Motor neuron (in vitro differentiated cells): ENCODE measurements at regions not wholly inside any gene's neighbourhood (a gene's known extent, or its start where the extent isn't known, plus 50 kb on each side); places are given as distances from the start of the nearest gene placed in this dataset.

Experiments
- ATAC-seq, 8 experiments: fragments of 200-7000 bp; cut with Tn5 transposase; replicated peaks in 6 of 8; 2 replicates each; pipeline ENCODE4 v1.8.0; 2021; ENCODE audit warnings: mild to moderate bottlenecking in 8 of 8, moderate library complexity in 8 of 8
- H3K27ac ChIP-seq, 2 donors: fragments of 250-450 bp; sonication (Bioruptor Pico); 2 replicates each; pipeline ENCODE4 v1.9.0; 2021; ENCODE audit warnings: antibody characterized with exemption in 2 of 2, mild to moderate bottlenecking in 2 of 2, moderate library complexity in 1 of 2
- H3K4me1 ChIP-seq, 2 donors: fragments of 250-450 bp; sonication (Bioruptor Pico); replicated peaks in 1 of 2; 2 replicates each; pipeline ENCODE4 v1.6.1; 2021; ENCODE audit warnings: antibody characterized with exemption in 2 of 2, mild to moderate bottlenecking in 2 of 2, moderate library complexity in 1 of 2
- H3K4me3 ChIP-seq, 5 donors: fragments of 250-450 bp; sonication (Bioruptor Pico); 2 replicates each; pipeline ENCODE4 v1.9.0; 2021; ENCODE audit warnings: antibody characterized with exemption in 5 of 5, mild to moderate bottlenecking in 5 of 5, moderate library complexity in 4 of 5
- WGBS, 10 experiments: fragments of 450-650 bp; shearing (Covaris generic); methylation state at CpG; one replicate each; pipeline ENCODE4 v1.0.0; 2022; 5-methylcytosine and 5-hydroxymethylcytosine counted together
- in situ Hi-C, 9 experiments: fragments of 400-800 bp; cut with MboI; loops; one replicate each; pipeline ENCODE4 v1.15.0; 2021; ENCODE audit warnings: low sequenced_read_pairs in 9 of 9, low pct_unique_long_range_greater_than_20kb in 2 of 9; ENCODE audit not compliant: unreplicated experiment in 9 of 9

GRCh38 chr1:81600363-81600762, 200.4 kb upstream of the ADGRL2 start:
- in situ Hi-C loops, result no loop called here
- Histone ChIP-seq H3K27ac (no peak overlapping the region), H3K4me3 (no peak overlapping the region), H3K4me1 (peaks cover 21 to 49% of the 10 kb centered on the region in 2 donors)
- 40 to 100% (median 83%) methylated on average over 1 of the region's 1 CpG; no CpG with 5 or more reads in 4 of the 10 experiments for WGBS, 10 experiments
- no peak for ATAC-seq

GRCh38 chr1:81598623-81599022, 202.1 kb upstream of the ADGRL2 start:
- 33 to 95% (median 58%) methylated on average over 1 to 4 of the region's 4 CpGs for WGBS, 10 experiments
- in situ Hi-C loops, result no loop called here
- no peak overlapping the region for H3K27ac ChIP-seq
- ATAC-seq, result no peak
- H3K4me3 ChIP-seq, result no peak overlapping the region
- H3K4me1 ChIP-seq, result peaks cover 8 to 31% of the 10 kb centered on the region in 2 donors

GRCh38 chr1:81597720-81598426, 202.9 kb upstream of the ADGRL2 start:
- no peak for ATAC-seq
- Histone ChIP-seq H3K4me3 (no peak overlapping the region), H3K4me1 (peaks cover 8 to 24% of the 10 kb centered on the region in 2 donors), H3K27ac (no peak overlapping the region)
- in situ Hi-C loops, result no loop called here
- 39 to 100% (median 83%) methylated on average over 1 to 3 of the region's 3 CpGs; no CpG with 5 or more reads in 1 of the 10 experiments for WGBS, 10 experiments

GRCh38 chr1:81596341-81596740, 204.4 kb upstream of the ADGRL2 start:
- ATAC-seq, result no peak
- Histone ChIP-seq H3K4me3 (no peak overlapping the region), H3K4me1 (peaks cover under 1 to 16% of the 10 kb centered on the region in 2 donors), H3K27ac (no peak overlapping the region)
- in situ Hi-C loops, result no loop called here
- WGBS, 10 experiments, result 70 to 99% (median 93%) methylated on average over 3 to 14 of the region's 14 CpGs; no CpG with 5 or more reads in 2 of the 10 experiments

GRCh38 chr1:81594206-81594605, 206.5 kb upstream of the ADGRL2 start:
- Histone ChIP-seq H3K4me1 (peaks cover 0 to 4% of the 10 kb centered on the region in 2 donors), H3K4me3 (no peak overlapping the region), H3K27ac (no peak overlapping the region)
- WGBS, 10 experiments, result 0 to 100% (median 25%) methylated on average over 1 of the region's 1 CpG; no CpG with 5 or more reads in 1 of the 10 experiments
- in situ Hi-C loops, result no loop called here
- no peak for ATAC-seq

GRCh38 chr1:81592233-81592632, 208.5 kb upstream of the ADGRL2 start:
- H3K4me1 ChIP-seq, result no peaks in the 10 kb centered on the region
- ATAC-seq, result no peak
- in situ Hi-C loops, result no loop called here
- WGBS, 10 experiments, result 70 to 94% (median 91%) methylated on average over 1 to 2 of the region's 2 CpGs; no CpG with 5 or more reads in 4 of the 10 experiments
- no peak overlapping the region for H3K4me3 ChIP-seq
- no peak overlapping the region for H3K27ac ChIP-seq

- no peak for ATAC-seq
- in situ Hi-C loops, result no loop called here
- 41 to 100% (median 86%) methylated on average over 1 to 5 of the region's 5 CpGs; no CpG with 5 or more reads in 1 of the 10 experiments for WGBS, 10 experiments
Measured at GRCh38 chr1:81590171-81590570, 210.6 kb upstream of the ADGRL2 start.

GRCh38 chr1:81588149-81588548, 212.6 kb upstream of the ADGRL2 start:
- peaks cover 10 to 29% of the 10 kb centered on the region in 2 donors for H3K4me1 ChIP-seq
- 21 to 100% (median 93%) methylated on average over 1 to 3 of the region's 3 CpGs; no CpG with 5 or more reads in 2 of the 10 experiments for WGBS, 10 experiments
- in situ Hi-C loops, result no loop called here
- no peak for ATAC-seq
- H3K4me3 ChIP-seq, result no peak overlapping the region
- H3K27ac ChIP-seq, result no peak overlapping the region

More at GRCh38 chr1:81590171-81590570, 210.6 kb upstream of the ADGRL2 start:
- Histone ChIP-seq H3K4me3 (no peak overlapping the region), H3K4me1 (peaks cover 5 to 17% of the 10 kb centered on the region in 2 donors), H3K27ac (no peak overlapping the region)

- Histone ChIP-seq H3K27ac (no peak overlapping the region), H3K4me1 (peaks cover 10 to 29% of the 10 kb centered on the region in 2 donors), H3K4me3 (no peak overlapping the region)
- in situ Hi-C loops, result no loop called here
- WGBS, 10 experiments, result 13 to 100% (median 58%) methylated on average over 1 to 2 of the region's 2 CpGs
- no peak for ATAC-seq
Measured at GRCh38 chr1:81587426-81587825, 213.3 kb upstream of the ADGRL2 start.

GRCh38 chr1:81585371-81585770, 215.4 kb upstream of the ADGRL2 start:
- no peak overlapping the region for H3K4me3 ChIP-seq
- in situ Hi-C loops, result no loop called here
- WGBS, 10 experiments, result 0 to 100% (median 67%) methylated on average over 1 to 2 of the region's 2 CpGs; no CpG with 5 or more reads in 1 of the 10 experiments
- peaks cover 11 to 29% of the 10 kb centered on the region in 2 donors for H3K4me1 ChIP-seq
- peak in 1 of 8 experiments; percentile 31 for ATAC-seq
- H3K27ac ChIP-seq, result no peak overlapping the region

- no peak overlapping the region for H3K4me3 ChIP-seq
- no peak for ATAC-seq
- H3K4me1 ChIP-seq, result peaks cover 15 to 29% of the 10 kb centered on the region in 2 donors
- WGBS, 10 experiments, result 60 to 95% (median 92%) methylated on average over 1 to 6 of the region's 6 CpGs
- H3K27ac ChIP-seq, result no peak overlapping the region
- in situ Hi-C loops, result no loop called here
Measured at GRCh38 chr1:81584398-81584797, 216.3 kb upstream of the ADGRL2 start.

GRCh38 chr1:81583878-81584277, 216.9 kb upstream of the ADGRL2 start:
- H3K4me1 ChIP-seq, result peaks cover 15 to 29% of the 10 kb centered on the region in 2 donors
- H3K27ac ChIP-seq, result no peak overlapping the region
- in situ Hi-C loops, result no loop called here
- WGBS, 10 experiments, result 21 to 73% (median 51%) methylated on average over 2 to 4 of the region's 4 CpGs
- no peak for ATAC-seq
- H3K4me3 ChIP-seq, result no peak overlapping the region

GRCh38 chr1:81582467-81582986, 218.2 kb upstream of the ADGRL2 start:
- ATAC-seq, result no peak
- peaks cover 15 to 31% of the 10 kb centered on the region in 2 donors for H3K4me1 ChIP-seq
- 18 to 100% (median 63%) methylated on average over 1 to 2 of the region's 2 CpGs for WGBS, 10 experiments

GRCh38 chr1:81578867-81579266, 221.9 kb upstream of the ADGRL2 start:
- Histone ChIP-seq H3K27ac (no peak overlapping the region), H3K4me1 (peaks cover 30 to 38% of the 10 kb centered on the region in 2 donors), H3K4me3 (no peak overlapping the region)
- in situ Hi-C loops, result no loop called here
- ATAC-seq, result peak in 1 of 8 experiments; percentile 33

More at GRCh38 chr1:81582467-81582986, 218.2 kb upstream of the ADGRL2 start:
- in situ Hi-C loops, result no loop called here
- Histone ChIP-seq H3K4me3 (no peak overlapping the region), H3K27ac (no peak overlapping the region)
